Cardiac septum (tissue), 1 donor: ENCODE measurements at regions not wholly inside any gene's neighbourhood (a gene's known extent, or its start where the extent isn't known, plus 50 kb on each side); places are given as distances from the start of the nearest gene placed in this dataset.

Experiments used
- DNase-seq: peaks from one replicate; pipeline ENCODE4 v3.0.0-alpha.2; 2020; ENCODE audit warnings: low spot score
- intact Hi-C: fragments of 100-400 bp; cut with DNase I; formaldehyde crosslinking; loops from one replicate; pipeline ENCODE4 v1.14.0; 2022
- donor health status: DM: no; HTN: no; CAD: no.

DNA sequence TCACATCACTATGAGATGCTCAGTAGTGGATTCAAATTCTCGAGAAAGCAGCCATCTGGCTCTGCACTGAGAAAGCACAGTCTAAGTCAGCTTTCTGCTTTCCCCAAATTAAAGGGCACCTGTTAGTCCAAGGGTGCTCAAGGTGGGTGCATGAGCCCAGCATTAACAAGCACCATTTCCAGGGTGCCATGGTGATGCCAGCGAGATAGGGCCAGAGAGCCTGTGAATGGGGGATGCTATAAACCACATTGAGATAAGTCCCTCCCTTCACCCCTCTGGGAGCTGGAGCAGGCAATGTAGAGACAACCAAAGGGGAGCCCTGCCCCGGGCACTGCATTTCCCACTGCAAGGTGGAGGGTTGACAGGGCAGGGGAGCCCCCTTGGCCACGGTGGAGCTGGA is 568.2 kb downstream of the AJAP1 start:
- intact Hi-C loops, result no loop called here
- DNase-seq, result no peak

DNA sequence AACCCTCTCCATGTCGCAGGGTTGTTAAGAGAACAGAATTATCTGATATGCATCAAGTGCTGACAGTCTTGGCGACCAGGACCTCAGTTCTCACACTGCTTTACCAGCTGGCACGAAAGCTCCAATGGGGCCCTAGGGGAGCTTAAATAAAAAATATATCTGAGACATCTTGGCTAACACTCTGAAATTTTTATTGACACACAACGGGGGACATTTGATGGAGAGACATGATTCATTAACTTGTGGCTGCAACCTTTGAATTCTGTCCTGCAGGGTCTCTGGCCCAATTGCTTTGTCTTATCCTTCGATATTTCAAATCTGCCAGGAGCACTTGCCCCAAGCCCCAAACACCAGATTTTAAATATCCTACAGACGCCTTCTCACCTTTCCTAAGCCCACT is 567.0 kb downstream of the AJAP1 start:
- no peak for DNase-seq
- intact Hi-C loops, result no loop called here

DNA sequence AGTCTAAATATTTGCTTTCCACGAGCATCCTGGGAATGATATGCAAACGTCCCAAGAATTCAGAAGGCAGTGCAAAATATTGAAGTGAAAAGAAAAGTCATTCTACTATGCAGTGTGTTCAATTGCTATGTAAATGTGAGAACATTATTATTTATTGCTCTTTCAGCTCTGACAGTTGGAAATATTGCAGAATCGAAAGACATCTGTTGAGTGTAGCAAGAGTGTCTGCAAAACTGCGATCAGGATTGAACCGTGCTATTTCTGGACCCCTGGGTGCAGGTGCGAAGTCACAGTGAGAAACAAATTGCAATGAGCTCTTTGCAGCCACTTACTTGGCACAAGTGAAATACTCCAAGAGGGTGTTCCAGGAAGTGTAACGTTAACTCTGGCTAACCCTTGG is 566.4 kb downstream of the AJAP1 start:
- no peak for DNase-seq
- intact Hi-C loops, result no loop called here

DNA sequence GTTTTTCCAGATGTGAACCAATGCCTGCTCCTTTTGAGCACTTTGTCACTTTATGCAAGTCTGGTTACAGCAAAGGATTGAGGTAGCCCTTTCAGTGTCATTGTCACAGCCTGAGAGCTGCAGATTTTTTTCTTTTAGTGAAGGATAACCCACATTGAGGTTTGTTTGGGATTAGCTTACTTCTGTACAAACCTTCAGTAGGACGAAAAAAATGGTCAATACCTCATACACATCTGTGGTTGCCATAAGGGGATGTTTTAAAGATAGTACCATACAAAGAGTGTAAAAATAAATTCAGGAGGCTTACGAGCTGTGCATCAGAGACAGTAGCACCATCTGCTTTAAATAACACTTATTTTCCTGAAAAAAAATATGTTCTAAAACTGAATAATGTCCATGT is 566.0 kb downstream of the AJAP1 start:
- DNase-seq, result no peak
- intact Hi-C loops, result no loop called here

DNA sequence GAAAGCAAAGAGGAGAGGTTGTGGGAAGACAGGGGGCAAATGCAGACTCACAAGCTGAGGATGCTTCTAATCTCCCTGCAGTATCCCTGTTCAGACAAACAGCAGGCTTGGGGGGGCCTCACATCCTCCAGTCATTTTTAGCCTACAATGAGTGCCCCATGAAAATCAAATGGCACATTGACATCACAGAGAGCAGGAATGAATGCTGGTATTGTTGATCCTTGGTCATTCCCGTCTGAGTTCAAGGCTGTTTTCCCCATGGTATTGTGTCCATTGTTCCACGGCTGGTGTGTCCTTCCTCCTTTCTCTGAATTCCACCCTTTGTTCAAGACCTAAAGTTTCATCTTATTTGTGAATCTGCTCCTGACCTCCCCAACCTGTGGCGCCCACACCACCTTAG is 545.6 kb downstream of the AJAP1 start:
- no peak for DNase-seq
- intact Hi-C loops, result no loop called here

DNA sequence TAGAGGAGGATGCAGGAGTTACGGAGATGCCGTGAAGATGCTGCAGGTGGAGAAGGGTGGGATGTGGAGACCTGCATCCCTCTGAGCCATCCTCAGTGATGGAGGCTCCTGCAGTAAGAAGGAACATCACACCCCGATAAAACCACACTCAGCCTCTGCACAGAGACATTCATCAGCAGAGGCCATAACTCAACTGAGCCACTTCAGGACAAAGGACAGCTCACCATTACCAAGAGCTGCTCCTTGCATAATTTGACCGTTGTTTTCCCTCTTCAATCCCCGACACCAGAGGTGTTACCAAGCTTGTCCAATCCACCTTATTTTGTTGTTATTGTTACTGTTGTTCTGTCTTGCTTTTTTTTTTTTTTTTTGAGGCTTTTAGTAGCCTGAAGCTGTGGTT is 543.9 kb downstream of the AJAP1 start:
- intact Hi-C loops, result no loop called here
- DNase-seq, result no peak

DNA sequence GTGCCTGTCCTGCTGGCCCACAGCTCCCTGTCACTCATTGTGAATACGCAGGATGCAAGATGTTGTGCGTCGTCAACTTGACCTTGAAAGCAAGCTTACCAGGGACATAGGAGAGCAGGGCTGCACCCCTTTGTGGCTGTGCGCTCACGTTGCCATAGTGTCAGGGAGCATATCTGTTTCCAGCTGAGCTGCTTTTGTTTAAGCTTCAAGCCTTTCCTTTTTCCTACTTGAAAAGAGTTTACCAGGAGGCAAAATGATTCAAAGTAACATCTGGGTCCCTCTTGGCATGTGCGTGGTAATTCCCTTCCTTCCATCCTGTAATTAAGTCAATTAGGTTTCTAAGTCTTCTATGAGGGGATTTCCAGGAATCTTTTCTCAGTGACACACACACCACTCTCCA is 537.1 kb downstream of the AJAP1 start:
- DNase-seq, result no peak
- intact Hi-C loops, result no loop called here

DNA sequence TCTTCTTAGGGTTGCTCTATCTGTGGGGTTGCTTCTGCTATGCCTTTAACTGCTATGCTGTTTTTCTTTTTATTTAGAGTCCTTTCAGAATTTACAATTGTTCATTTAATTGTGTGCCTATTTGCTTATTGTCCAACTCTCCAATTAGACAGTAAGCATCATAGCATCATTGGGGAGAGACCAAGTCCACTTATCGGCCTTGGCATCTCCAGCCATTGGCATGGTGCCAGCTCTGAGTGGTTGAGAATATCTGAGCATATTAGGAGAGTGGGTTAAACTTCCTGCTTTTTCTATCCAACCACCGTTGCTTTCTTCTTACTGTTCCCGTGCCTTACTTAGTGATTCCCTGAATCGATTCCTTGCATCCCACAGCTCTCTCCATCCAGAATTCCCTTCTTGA is 535.0 kb downstream of the AJAP1 start:
- DNase-seq, result no peak
- intact Hi-C loops, result no loop called here

DNA sequence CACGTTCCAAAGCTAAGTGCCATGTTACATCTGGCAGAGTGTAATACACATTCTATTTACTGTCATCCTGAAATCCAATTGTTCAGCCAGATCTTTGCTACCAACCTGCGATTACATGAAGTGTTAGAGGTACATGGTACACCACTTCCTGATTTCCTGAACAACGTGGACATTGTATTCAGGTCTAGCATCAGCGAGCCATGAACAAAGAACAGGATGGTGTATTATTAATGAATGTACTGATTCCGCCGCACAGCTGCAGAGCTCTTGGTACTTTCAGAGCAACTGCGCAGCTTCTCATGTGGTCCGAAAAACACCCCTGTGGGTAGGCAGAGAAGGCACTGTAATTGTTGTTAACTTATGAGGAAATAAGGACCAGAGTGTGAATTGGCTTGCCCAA is 511.4 kb downstream of the AJAP1 start:
- intact Hi-C loops, result no loop called here
- no peak for DNase-seq

DNA sequence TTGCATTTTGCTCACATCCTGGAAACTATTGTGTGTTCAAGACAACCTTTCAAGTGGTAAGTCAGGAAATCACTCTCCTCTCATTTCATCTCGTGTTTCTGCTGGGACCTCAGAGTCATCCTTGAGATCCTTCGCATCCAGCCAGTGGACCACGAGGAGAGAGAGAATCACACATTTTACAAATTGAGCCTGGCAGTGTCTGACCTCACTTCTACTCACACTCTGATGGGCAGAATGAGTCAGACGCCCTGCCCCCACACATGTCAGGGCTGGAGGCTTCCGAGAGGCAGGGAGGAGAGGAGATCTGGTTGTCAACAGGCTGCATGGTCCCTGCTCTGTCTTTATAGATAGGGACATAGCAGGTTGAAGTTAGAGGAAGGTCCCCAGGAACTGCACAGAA is 509.7 kb downstream of the AJAP1 start:
- no peak for DNase-seq
- intact Hi-C loops, result no loop called here

DNA sequence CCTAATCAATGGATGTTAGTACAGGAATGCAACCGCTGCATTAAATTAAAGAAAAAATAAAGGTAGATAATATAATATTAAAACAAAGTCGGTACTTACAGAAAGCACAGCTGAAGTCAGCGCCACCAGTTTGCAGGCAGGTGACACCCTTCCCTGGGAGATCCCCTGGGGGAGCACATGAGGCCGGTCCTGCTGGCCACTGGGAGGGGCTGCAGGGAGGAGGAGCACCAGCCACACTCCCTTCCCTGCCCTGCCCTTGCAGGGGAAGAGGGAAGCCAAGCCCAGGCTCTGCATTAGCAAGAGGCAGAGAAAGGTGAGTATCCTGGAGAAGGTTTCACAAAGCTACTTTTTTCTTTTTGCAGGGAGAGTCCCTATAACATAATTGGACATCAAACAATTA is 507.0 kb downstream of the AJAP1 start:
- no peak for DNase-seq
- intact Hi-C loops, result no loop called here

DNA sequence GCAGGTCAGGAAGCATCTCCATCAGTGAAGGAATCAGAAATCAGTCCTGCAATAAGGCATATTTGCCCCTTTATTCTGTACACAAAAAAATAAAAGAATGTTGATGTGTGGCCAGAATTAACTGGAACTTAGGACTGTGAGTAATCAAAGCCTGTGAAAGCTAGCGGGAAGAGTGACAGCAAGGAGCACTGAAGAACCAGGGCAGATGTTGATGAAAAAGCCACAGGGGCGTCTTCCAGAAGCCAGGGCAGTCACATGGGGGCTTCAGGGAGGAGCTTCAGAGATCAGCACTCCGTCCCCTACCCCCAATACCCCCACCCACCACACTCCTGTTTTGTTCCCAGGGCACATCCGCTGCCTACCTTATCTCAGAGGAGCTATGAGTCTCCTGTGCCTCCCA is 502.8 kb downstream of the AJAP1 start:
- intact Hi-C loops, result no loop called here
- no peak for DNase-seq

DNA sequence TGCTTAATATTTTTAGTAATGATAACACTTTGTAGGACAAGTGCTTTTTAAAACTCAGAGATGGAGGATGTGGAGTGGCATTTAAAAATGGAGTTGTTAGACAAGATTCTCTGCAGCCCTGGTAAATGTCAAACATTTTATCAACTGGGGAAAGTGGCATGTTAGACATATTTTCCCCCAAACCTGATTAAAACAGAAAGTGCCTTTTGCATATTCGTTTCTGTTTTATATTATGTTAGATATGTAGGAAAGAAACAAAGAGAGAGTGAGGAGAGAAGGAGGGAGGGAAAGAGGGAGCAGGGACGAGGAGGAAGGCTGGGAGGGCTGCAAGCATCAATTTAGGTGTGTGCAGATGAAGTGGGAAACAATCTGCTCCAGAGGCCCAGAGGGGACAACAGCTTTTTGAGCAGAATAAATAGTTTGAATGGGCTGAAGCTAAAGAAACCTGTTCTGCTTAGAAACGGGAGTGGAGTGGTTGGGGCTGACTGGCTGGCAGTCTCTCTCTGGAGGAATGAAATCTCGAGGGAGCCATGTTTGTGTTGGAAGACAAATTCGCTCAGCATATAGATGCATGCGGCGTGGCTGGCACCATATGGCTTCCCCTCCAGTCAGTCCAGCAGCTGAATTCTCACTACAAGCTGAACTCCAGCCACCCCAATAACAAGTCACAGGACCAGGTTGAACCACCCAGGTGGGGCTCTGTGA is 502.2 kb downstream of the AJAP1 start:
- DNase-seq, result no peak
- intact Hi-C loops, result no loop called here

DNA sequence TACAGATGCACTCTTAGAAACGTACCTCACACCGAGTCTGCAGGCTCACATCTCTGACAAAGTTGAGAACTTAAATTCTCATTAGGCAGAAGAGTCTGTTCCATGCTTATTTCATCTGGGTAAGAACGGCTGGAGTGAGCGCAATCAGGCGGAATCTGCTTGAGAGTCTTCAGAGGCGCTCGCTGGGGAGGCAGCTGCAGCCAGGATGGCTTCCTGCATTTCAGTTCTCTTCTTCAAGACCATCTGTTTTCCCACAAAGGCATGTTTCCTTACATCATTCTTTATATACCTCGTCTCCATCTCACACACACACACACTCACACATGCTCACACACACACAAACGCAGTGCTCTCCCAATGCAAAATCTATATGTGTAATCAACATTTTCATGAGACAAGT is 497.1 kb downstream of the AJAP1 start:
- intact Hi-C loops, result no loop called here

DNA sequence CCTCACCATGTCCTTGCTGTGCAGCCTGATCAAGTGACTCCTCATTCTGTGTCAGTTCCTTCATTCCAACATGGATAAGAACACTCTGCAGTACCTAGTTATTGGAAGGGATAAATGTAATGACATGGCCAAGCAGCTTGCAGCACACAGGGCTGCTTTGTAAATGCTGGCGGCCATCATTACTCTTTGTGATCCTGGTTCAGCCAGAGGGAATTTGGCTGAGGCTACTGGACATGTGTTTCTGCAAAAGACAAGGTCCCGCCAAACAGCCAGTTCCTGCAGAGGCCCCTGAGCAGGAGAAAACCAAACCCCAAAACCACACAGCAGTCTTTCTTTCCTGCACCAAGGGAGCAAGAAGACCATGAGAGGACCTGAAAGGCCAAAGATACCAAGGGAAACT is 495.8 kb downstream of the AJAP1 start:
- DNase-seq, result no peak
- intact Hi-C loops, result no loop called here

More for the DNA sequence above, 497.1 kb downstream of the AJAP1 start:
- DNase-seq, result no peak

DNA sequence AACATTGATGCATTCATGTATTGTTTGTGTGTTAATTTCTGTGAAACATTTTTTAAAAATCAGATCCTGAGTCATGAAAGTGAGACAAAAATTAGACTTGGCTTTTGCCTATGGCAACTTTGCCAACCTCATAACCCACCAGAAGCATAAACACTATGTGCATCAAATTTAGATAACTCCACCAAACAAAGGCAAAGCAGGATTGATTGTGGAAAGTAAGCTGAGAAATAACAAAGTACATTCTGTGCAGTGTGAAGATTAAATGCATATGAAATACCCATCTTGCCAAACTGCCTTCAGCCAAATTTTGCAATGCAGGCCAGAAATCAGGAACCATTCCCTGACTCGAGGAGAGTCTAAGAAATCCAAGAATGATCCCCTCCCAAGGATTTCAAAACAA is 493.4 kb downstream of the AJAP1 start:
- intact Hi-C loops, result no loop called here
- DNase-seq, result no peak

DNA sequence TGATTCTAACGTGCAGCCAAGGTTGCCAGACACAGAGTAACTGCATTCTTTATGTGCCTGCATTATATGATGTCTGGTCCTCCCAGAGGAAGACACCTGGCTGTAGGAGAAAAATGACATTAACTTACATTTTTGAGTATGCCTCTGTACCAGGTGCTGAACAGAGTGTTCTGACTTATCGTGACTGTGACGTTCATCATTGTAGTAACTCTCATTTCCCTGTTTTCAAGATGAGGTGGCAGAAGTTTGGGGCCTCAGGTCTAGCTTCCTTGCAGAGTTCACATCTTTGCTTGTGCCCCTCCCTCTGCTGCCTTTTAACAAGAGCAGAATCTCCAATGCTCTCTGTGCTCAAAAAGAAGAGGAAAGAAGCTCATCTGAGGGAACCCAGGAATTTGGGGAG is 488.0 kb downstream of the AJAP1 start:
- DNase-seq, result no peak
- intact Hi-C loops, result no loop called here

DNA sequence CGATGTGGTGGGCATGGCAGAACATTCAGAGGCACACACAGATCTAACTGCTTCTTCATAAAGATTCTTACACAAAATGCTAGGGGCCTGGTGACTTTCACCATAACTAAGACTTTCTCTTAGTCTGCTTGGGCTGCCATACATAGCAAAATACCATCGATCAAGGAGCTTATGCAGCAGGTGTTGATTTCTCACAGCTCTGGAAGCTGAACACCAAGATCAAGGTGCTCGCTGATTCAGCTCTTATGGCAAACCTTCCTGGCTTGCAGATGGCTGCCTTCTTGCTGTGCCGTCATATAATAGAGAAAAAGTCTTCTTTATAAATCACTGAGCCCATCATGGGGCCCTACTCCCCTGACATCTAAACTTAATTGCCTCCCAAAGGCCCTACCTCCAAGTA is 487.3 kb downstream of the AJAP1 start:
- DNase-seq, result no peak
- intact Hi-C loops, result no loop called here

DNA sequence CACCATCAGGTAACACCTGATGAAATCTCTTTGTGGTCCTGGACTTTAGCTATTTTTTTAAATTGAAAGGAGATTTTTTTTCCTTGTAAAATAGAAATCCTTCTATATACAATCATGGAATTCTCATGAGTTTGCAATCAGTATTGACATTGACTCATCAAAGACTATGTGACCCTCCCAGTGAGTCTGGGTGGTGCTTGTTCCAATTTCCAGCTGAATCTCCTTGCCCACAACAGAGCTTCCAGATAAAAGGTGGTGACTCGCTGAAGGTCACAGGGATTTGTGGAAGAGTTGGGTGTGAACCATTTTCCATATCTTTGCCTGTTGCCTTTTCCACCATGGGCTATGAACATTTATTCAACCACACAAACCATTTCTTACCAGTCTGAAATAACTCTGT is 486.6 kb downstream of the AJAP1 start:
- no peak for DNase-seq
- intact Hi-C loops, result no loop called here

DNA sequence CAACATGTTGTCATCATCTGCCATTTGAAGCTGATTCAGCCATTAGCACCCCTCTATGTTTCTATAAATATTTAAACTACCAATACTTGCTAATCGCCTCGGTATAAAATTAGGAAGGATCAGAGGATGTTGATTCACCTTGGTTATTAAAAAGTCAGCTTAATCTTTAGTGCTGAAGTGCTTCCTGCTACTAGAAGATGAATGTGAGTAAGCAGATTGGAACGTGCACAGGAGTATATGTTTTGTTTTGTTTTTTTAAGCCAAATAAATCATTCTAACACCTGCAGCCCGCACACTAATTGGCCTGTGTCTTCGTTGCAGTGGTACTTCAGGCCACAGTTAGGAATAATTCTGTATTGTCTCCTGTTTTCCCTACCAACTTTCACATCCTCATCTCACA is 485.7 kb downstream of the AJAP1 start:
- no peak for DNase-seq
- intact Hi-C loops, result no loop called here

DNA sequence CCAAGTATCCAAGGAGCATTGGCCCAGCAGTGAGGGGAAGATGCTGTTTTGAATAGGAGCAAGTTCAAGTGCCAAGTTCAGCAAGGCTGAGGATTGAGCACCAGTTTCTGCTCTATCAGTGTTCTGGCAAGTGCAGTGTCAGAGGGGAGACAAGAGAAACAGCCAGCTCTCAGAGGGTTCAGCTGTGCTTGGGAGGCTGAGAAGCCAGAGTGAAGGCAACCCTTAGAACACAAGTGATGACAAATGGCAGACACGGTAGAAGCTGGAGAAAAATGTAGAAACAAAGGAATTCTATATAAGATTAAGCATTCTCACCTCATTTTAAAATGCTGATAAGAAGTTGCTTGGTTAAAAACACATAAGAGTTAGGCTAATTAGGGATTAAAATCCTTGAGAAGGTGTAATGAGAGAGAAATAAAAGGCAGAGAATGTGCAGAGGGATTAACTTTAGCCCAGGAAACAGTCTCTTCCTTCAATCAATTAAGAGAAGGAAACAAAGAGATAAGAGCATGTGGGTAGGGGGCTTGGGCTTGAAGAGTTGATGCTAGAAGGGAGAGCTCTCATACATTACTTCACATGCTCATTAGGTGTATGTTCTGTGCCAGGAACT is 475.4 kb downstream of the AJAP1 start:
- no peak for DNase-seq
- intact Hi-C loops, result no loop called here

DNA sequence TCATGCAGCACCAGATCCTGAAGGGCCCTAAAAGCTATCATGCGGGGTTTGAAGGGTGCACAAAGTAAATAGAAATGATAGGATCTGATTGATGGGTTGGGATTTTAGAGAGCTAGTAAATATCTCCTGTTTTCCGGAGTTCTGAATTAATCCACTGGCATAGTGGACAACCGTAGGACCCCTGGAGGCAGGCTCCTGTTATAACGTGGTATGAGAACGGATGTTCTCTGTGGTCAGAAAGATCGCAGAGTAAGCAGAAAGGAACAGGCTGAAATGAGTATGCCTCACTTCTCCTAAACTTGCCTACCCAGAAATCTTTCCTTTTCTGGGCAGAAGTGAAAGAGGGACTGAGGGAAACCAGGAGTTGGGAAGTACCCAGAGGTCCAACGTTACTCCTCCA is 470.8 kb downstream of the AJAP1 start:
- DNase-seq, result no peak
- intact Hi-C loops, result no loop called here
